ENCODE measurements at regions not wholly inside any gene's neighbourhood (a gene's known extent, or its start where the extent isn't known, plus 50 kb on each side); places are given as distances from the start of the nearest gene placed in this dataset.

GRCh38 chr9:135385793-135386192 is 93.8 kb upstream of the PPP1R26 start:
- H3K27me3 ChIP-seq (ENCODE audit: control insufficient read depth in 2 of 2, insufficient read depth in 1 of 2, low read length in 1 of 2) = no peaks in the 10 kb centered on the region
- no peak overlapping the region for H3K27ac ChIP-seq (ENCODE audit: low read depth in 1 of 2, low read length in 1 of 2)
- H3K9me3 ChIP-seq (ENCODE audit: control insufficient read depth in 2 of 2, insufficient read depth in 1 of 2, low read length in 1 of 2) = no peaks in the 10 kb centered on the region
- H3K4me1 ChIP-seq (ENCODE audit: control insufficient read depth in 2 of 2, insufficient read depth in 2 of 2, low read length in 2 of 2) = no peaks in the 10 kb centered on the region
- no peak overlapping the region for H3K4me3 ChIP-seq (ENCODE audit: low read length in 2 of 2)
- DNase-seq (ENCODE audit: low read depth in 6 of 9, low spot score in 9 of 9) = no peak
- WGBS = 65% methylated on average over 7 of the region's 7 CpGs
- no peaks in the 10 kb centered on the region for H3K36me3 ChIP-seq (ENCODE audit: control insufficient read depth in 2 of 2, insufficient read depth in 2 of 2, low read length in 1 of 2)

- no peaks in the 10 kb centered on the region for H3K4me1 ChIP-seq (ENCODE audit: control insufficient read depth in 2 of 2, insufficient read depth in 2 of 2, low read length in 2 of 2)
- H3K9me3 ChIP-seq (ENCODE audit: control insufficient read depth in 2 of 2, insufficient read depth in 1 of 2, low read length in 1 of 2) = no peaks in the 10 kb centered on the region
- no peaks in the 10 kb centered on the region for H3K36me3 ChIP-seq (ENCODE audit: control insufficient read depth in 2 of 2, insufficient read depth in 2 of 2, low read length in 1 of 2)
- no peak overlapping the region for H3K4me3 ChIP-seq (ENCODE audit: low read length in 2 of 2)
- H3K27ac ChIP-seq (ENCODE audit: low read depth in 1 of 2, low read length in 1 of 2) = no peak overlapping the region
- no peak for DNase-seq (ENCODE audit: low read depth in 6 of 9, low spot score in 9 of 9)
- H3K27me3 ChIP-seq (ENCODE audit: control insufficient read depth in 2 of 2, insufficient read depth in 1 of 2, low read length in 1 of 2) = no peaks in the 10 kb centered on the region
- 92% methylated on average over 8 of the region's 8 CpGs for WGBS
These were observed 91.6 kb upstream of the PPP1R26 start for GRCh38 chr9:135387976-135388375.

- Histone ChIP-seq H3K9me3 (ENCODE audit: control insufficient read depth in 2 of 2, insufficient read depth in 1 of 2, low read length in 1 of 2) (no peaks in the 10 kb centered on the region), H3K4me3 (ENCODE audit: low read length in 2 of 2) (no peak overlapping the region), H3K27me3 (ENCODE audit: control insufficient read depth in 2 of 2, insufficient read depth in 1 of 2, low read length in 1 of 2) (no peaks in the 10 kb centered on the region), H3K36me3 (ENCODE audit: control insufficient read depth in 2 of 2, insufficient read depth in 2 of 2, low read length in 1 of 2) (no peaks in the 10 kb centered on the region), H3K27ac (ENCODE audit: low read depth in 1 of 2, low read length in 1 of 2) (no peak overlapping the region), H3K4me1 (ENCODE audit: control insufficient read depth in 2 of 2, insufficient read depth in 2 of 2, low read length in 2 of 2) (no peaks in the 10 kb centered on the region)
- DNase-seq (ENCODE audit: low read depth in 6 of 9, low spot score in 9 of 9) = no peak
- WGBS = 94% methylated on average over 8 of the region's 8 CpGs
These were observed 91.1 kb upstream of the PPP1R26 start for GRCh38 chr9:135388530-135388929.

GRCh38 chr9:135391759-135392158 is 87.8 kb upstream of the PPP1R26 start:
- H3K36me3 ChIP-seq (ENCODE audit: control insufficient read depth in 2 of 2, insufficient read depth in 2 of 2, low read length in 1 of 2) = no peaks in the 10 kb centered on the region
- H3K27me3 ChIP-seq (ENCODE audit: control insufficient read depth in 2 of 2, insufficient read depth in 1 of 2, low read length in 1 of 2) = no peaks in the 10 kb centered on the region
- 90% methylated on average over 12 of the region's 12 CpGs for WGBS
- no peak overlapping the region for H3K4me3 ChIP-seq (ENCODE audit: low read length in 2 of 2)
- DNase-seq (ENCODE audit: low read depth in 6 of 9, low spot score in 9 of 9) = no peak
- H3K4me1 ChIP-seq (ENCODE audit: control insufficient read depth in 2 of 2, insufficient read depth in 2 of 2, low read length in 2 of 2) = no peaks in the 10 kb centered on the region
- no peak overlapping the region for H3K27ac ChIP-seq (ENCODE audit: low read depth in 1 of 2, low read length in 1 of 2)
- H3K9me3 ChIP-seq (ENCODE audit: control insufficient read depth in 2 of 2, insufficient read depth in 1 of 2, low read length in 1 of 2) = peaks cover 0 to 14% of the 10 kb centered on the region in 2 donors

- H3K27me3 ChIP-seq (ENCODE audit: control insufficient read depth in 2 of 2, insufficient read depth in 1 of 2, low read length in 1 of 2) = no peaks in the 10 kb centered on the region
- H3K4me1 ChIP-seq (ENCODE audit: control insufficient read depth in 2 of 2, insufficient read depth in 2 of 2, low read length in 2 of 2) = no peaks in the 10 kb centered on the region
- no peak overlapping the region for H3K27ac ChIP-seq (ENCODE audit: low read depth in 1 of 2, low read length in 1 of 2)
- no peaks in the 10 kb centered on the region for H3K36me3 ChIP-seq (ENCODE audit: control insufficient read depth in 2 of 2, insufficient read depth in 2 of 2, low read length in 1 of 2)
- no peak overlapping the region for H3K4me3 ChIP-seq (ENCODE audit: low read length in 2 of 2)
- peaks cover 0 to 21% of the 10 kb centered on the region in 2 donors for H3K9me3 ChIP-seq (ENCODE audit: control insufficient read depth in 2 of 2, insufficient read depth in 1 of 2, low read length in 1 of 2)
- no peak for DNase-seq (ENCODE audit: low read depth in 6 of 9, low spot score in 9 of 9)
- 63% methylated on average over 9 of the region's 9 CpGs for WGBS
These were observed 87.1 kb upstream of the PPP1R26 start for GRCh38 chr9:135392511-135392910.

GRCh38 chr9:135394131-135394530 is 85.5 kb upstream of the PPP1R26 start:
- H3K4me1 ChIP-seq (ENCODE audit: control insufficient read depth in 2 of 2, insufficient read depth in 2 of 2, low read length in 2 of 2) = no peaks in the 10 kb centered on the region
- H3K4me3 ChIP-seq (ENCODE audit: low read length in 2 of 2) = no peak overlapping the region
- H3K27me3 ChIP-seq (ENCODE audit: control insufficient read depth in 2 of 2, insufficient read depth in 1 of 2, low read length in 1 of 2) = no peaks in the 10 kb centered on the region
- H3K36me3 ChIP-seq (ENCODE audit: control insufficient read depth in 2 of 2, insufficient read depth in 2 of 2, low read length in 1 of 2) = no peaks in the 10 kb centered on the region
- WGBS = 88% methylated on average over 7 of the region's 7 CpGs
- DNase-seq (ENCODE audit: low read depth in 6 of 9, low spot score in 9 of 9) = no peak
- H3K9me3 ChIP-seq (ENCODE audit: control insufficient read depth in 2 of 2, insufficient read depth in 1 of 2, low read length in 1 of 2) = peaks cover 0 to 21% of the 10 kb centered on the region in 2 donors
- H3K27ac ChIP-seq (ENCODE audit: low read depth in 1 of 2, low read length in 1 of 2) = no peak overlapping the region

GRCh38 chr9:135394699-135395645 is 84.6 kb upstream of the PPP1R26 start:
- Histone ChIP-seq H3K27me3 (ENCODE audit: control insufficient read depth in 2 of 2, insufficient read depth in 1 of 2, low read length in 1 of 2) (no peaks in the 10 kb centered on the region), H3K36me3 (ENCODE audit: control insufficient read depth in 2 of 2, insufficient read depth in 2 of 2, low read length in 1 of 2) (no peaks in the 10 kb centered on the region), H3K9me3 (ENCODE audit: control insufficient read depth in 2 of 2, insufficient read depth in 1 of 2, low read length in 1 of 2) (peaks cover 0 to 21% of the 10 kb centered on the region in 2 donors), H3K4me3 (ENCODE audit: low read length in 2 of 2) (no peak overlapping the region), H3K27ac (ENCODE audit: low read depth in 1 of 2, low read length in 1 of 2) (no peak overlapping the region), H3K4me1 (ENCODE audit: control insufficient read depth in 2 of 2, insufficient read depth in 2 of 2, low read length in 2 of 2) (no peaks in the 10 kb centered on the region)
- no peak for DNase-seq (ENCODE audit: low read depth in 6 of 9, low spot score in 9 of 9)
- WGBS = 95% methylated on average over 5 of the region's 5 CpGs

- H3K4me3 ChIP-seq (ENCODE audit: low read length in 2 of 2) = no peak overlapping the region
- H3K27me3 ChIP-seq (ENCODE audit: control insufficient read depth in 2 of 2, insufficient read depth in 1 of 2, low read length in 1 of 2) = no peaks in the 10 kb centered on the region
- no peak for DNase-seq (ENCODE audit: low read depth in 6 of 9, low spot score in 9 of 9)
- 91% methylated on average over 12 of the region's 12 CpGs for WGBS
- no peak overlapping the region for H3K27ac ChIP-seq (ENCODE audit: low read depth in 1 of 2, low read length in 1 of 2)
- H3K36me3 ChIP-seq (ENCODE audit: control insufficient read depth in 2 of 2, insufficient read depth in 2 of 2, low read length in 1 of 2) = no peaks in the 10 kb centered on the region
- no peaks in the 10 kb centered on the region for H3K4me1 ChIP-seq (ENCODE audit: control insufficient read depth in 2 of 2, insufficient read depth in 2 of 2, low read length in 2 of 2)
- H3K9me3 ChIP-seq (ENCODE audit: control insufficient read depth in 2 of 2, insufficient read depth in 1 of 2, low read length in 1 of 2) = peaks cover 0 to 21% of the 10 kb centered on the region in 2 donors
These were observed 82.4 kb upstream of the PPP1R26 start for GRCh38 chr9:135397142-135397541.

- H3K27me3 ChIP-seq (ENCODE audit: control insufficient read depth in 2 of 2, insufficient read depth in 1 of 2, low read length in 1 of 2) = no peaks in the 10 kb centered on the region
- H3K36me3 ChIP-seq (ENCODE audit: control insufficient read depth in 2 of 2, insufficient read depth in 2 of 2, low read length in 1 of 2) = no peaks in the 10 kb centered on the region
- no peak for DNase-seq (ENCODE audit: low read depth in 6 of 9, low spot score in 9 of 9)
- 79% methylated on average over 18 of the region's 18 CpGs for WGBS
- no peak overlapping the region for H3K4me3 ChIP-seq (ENCODE audit: low read length in 2 of 2)
- no peaks in the 10 kb centered on the region for H3K4me1 ChIP-seq (ENCODE audit: control insufficient read depth in 2 of 2, insufficient read depth in 2 of 2, low read length in 2 of 2)
- no peak overlapping the region for H3K27ac ChIP-seq (ENCODE audit: low read depth in 1 of 2, low read length in 1 of 2)
- peaks cover 0 to 21% of the 10 kb centered on the region in 2 donors for H3K9me3 ChIP-seq (ENCODE audit: control insufficient read depth in 2 of 2, insufficient read depth in 1 of 2, low read length in 1 of 2)
These were observed 80.5 kb upstream of the PPP1R26 start for GRCh38 chr9:135399000-135399649.

Data from thymus (tissue), 11 donors.